ENCODE measurements at regions not wholly inside any gene's neighbourhood (a gene's known extent, or its start where the extent isn't known, plus 50 kb on each side); places are given as distances from the start of the nearest gene placed in this dataset.

DNA sequence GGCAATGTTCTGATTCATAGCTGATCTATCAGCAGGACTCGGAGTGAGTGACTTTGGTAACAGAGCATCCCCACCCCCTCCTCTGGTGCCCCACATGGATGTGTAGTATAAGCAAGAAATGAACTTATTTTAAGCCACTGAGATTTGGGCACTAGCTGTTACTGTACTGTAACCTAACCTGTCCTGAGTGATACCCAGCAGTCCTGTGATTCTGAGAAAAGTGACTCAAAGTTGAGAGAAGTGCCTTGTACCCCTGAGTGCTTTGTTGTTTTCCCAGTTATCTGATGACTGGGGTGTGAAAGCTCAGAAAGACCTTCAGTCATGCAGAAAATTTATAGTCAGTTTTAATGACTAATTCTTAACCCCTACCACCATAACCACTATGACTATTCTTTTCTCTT lies 439.9 kb upstream of the RBMS3 start (continued):
- TF ChIP-seq RBBP5 (IDR thresholded peaks at IDR 0.05; ENCODE audit: borderline replicate concordance, low read depth, low read length) (no peak), POU5F1 (IDR thresholded peaks at IDR 0.05; ENCODE audit: low read depth, low read length) (no peak), ASH2L (IDR thresholded peaks at IDR 0.05; ENCODE audit: low read length) (no peak), GTF2F1 (IDR thresholded peaks at IDR 0.05; ENCODE audit: borderline replicate concordance, low read depth, low read length) (no peak), SAP30 (IDR thresholded peaks at IDR 0.05; ENCODE audit: insufficient read depth, insufficient replicate concordance, low read length) (no peak), SIN3A (conservative IDR thresholded peaks at IDR 0.05 in 1 of 2, IDR thresholded peaks at IDR 0.05 in 1 of 2; ENCODE audit: low read depth in 1 of 2, low read length in 2 of 2) (no peak), CHD1 (IDR thresholded peaks at IDR 0.05; ENCODE audit: low read depth, low read length) (no peak), CEBPB (IDR thresholded peaks at IDR 0.05; ENCODE audit: low read depth, low read length) (no peak), RXRA (IDR thresholded peaks at IDR 0.05; ENCODE audit: insufficient read depth, low read depth, low read length) (no peak), MAX (IDR thresholded peaks at IDR 0.05) (no peak)

Measured in H1 (cell line).